ENCODE measurements at regions not wholly inside any gene's neighbourhood (a gene's known extent, or its start where the extent isn't known, plus 50 kb on each side); places are given as distances from the start of the nearest gene placed in this dataset.
"Not testable (repeated sequence)": the region's sequence is repeated elsewhere in the genome, so short reads cannot be mapped to it uniquely, and the experiment has no call there.

DNA sequence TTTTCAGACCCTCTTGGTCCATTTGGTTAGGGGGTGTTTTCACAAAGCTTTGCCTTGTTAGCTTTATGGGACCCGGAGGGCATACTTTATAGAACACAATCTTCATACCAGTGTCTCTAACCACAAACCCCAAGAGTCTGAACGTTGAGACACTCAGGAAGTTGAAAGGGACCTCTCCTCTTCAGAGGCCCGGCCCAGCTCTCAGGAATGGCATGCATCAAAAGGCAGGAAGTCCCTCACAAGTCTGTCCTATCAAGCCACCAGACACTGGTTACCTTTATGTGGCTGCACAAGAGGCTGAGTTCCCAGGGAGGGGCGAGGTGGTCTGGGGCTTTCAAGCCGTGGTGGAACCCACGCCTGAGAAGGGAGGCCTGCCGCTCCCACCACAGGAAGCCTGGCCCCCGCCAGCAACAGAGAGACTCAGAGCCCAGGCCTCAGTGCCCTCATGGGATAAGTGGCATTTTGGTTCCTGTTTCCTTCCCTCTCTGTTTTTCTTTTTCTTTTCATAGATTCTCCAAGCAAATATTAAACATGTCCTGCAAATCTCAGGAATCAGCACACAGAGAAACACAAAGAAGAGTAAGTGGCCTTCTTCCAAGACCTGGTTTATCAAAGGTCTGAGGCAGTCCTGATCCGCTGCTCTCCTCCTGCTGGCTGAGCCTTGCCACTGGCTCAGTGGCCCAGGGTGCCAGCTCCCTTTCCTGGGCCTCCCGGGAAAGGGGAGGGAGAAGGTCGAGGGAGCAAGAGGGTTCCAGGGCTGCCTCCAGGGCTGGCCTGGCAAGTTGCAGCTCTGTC, 50.6 kb upstream of the SMURF2 start:
- H3F3A ChIP-seq (replicated peaks; ENCODE audit: insufficient read depth), result peaks cover 37% of the 10 kb centered on the region
- not testable (repeated sequence) for H4K20me1 ChIP-seq (ENCODE audit: insufficient read depth); H3K9me2 ChIP-seq; H3K27me3 ChIP-seq (ENCODE audit: insufficient read depth); H3K79me2 ChIP-seq (ENCODE audit: insufficient read depth); DNase-seq; H3K4me3 ChIP-seq (ENCODE audit: low read depth in 2 of 2, low read length in 1 of 2); H3K9me3 ChIP-seq; H3K36me3 ChIP-seq (replicated peaks in 1 of 2; ENCODE audit: control insufficient read depth in 1 of 2, insufficient read depth in 2 of 2, low read length in 1 of 2)
- ChIA-PET POLR2A (interaction anchor here (0.6 kb wide), 1 partner anchor 11 kb away, joined by 3 read pairs; no protein-coding TSS in a partner anchor), CTCF (interaction anchor here (1.2 kb wide), 1 partner anchor 707 kb away, joined by 3 read pairs; no protein-coding TSS in a partner anchor)
- peak overlapping the region; percentile 75 for H2AFZ ChIP-seq (ENCODE audit: low read depth)
- peak overlapping the region; percentile 41; the same call in 1 of the 2 replicates for H3K4me2 ChIP-seq
- 59% methylated on average over 9 of the region's 11 CpGs for WGBS (ENCODE audit: low lambda C conversion rate)
- peak overlapping the region in 1 of 2 experiments; percentile 46; a peak in 2 of 4 replicates for H3K27ac ChIP-seq (ENCODE audit: low read depth in 2 of 2, low read length in 1 of 2)
- TF ChIP-seq, protein P1, sequence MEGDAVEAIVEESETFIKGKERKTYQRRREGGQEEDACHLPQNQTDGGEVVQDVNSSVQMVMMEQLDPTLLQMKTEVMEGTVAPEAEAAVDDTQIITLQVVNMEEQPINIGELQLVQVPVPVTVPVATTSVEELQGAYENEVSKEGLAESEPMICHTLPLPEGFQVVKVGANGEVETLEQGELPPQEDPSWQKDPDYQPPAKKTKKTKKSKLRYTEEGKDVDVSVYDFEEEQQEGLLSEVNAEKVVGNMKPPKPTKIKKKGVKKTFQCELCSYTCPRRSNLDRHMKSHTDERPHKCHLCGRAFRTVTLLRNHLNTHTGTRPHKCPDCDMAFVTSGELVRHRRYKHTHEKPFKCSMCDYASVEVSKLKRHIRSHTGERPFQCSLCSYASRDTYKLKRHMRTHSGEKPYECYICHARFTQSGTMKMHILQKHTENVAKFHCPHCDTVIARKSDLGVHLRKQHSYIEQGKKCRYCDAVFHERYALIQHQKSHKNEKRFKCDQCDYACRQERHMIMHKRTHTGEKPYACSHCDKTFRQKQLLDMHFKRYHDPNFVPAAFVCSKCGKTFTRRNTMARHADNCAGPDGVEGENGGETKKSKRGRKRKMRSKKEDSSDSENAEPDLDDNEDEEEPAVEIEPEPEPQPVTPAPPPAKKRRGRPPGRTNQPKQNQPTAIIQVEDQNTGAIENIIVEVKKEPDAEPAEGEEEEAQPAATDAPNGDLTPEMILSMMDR (IDR thresholded peaks at IDR 0.05), result peak; percentile 45
- H3K4me1 ChIP-seq (ENCODE audit: control insufficient read depth in 1 of 2, insufficient read depth in 2 of 2, low read depth in 1 of 2, low read length in 1 of 2), result peaks cover 0 to 30% of the 10 kb centered on the region in 2 experiments; a peak in 3 of 4 replicates
- H3K9ac ChIP-seq, result peak overlapping the region; percentile 17

Small RNA genes lying in the stretch of these regions (small RNA-seq; reads per million reads assigned to genes)
- gene AC103810.3 (0 to 0.06 (median 0) reads per million in 7 experiments), gene BPTFP1 (0 reads per million in 7 experiments), gene MINOS1P2 (0 to 0.39 (median 0) reads per million in 7 experiments), gene MIR6080 (0 reads per million in 7 experiments)

Measured in SK-N-SH (cell line).